ENCODE measurements at regions not wholly inside any gene's neighbourhood (a gene's known extent, or its start where the extent isn't known, plus 50 kb on each side); places are given as distances from the start of the nearest gene placed in this dataset.
A peak's percentile ranks its signal among the peaks of the same experiment; 100 is the strongest.

- TF ChIP-seq CTCF (IDR thresholded peaks at IDR 0.05) (peak in 1 of 6 experiments; percentile 13), POLR2A (IDR thresholded peaks at IDR 0.05) (no peak), POLR2AphosphoS5 (IDR thresholded peaks at IDR 0.05) (peak in 1 of 2 donors; percentile 21), EP300 (IDR thresholded peaks at IDR 0.05) (peak in 1 of 4 donors; percentile 47)
Measured at GRCh38 chr13:80399340-80400163, 58.6 kb upstream of the SPRY2 start.

All from upper lobe of left lung (tissue), 4 donors.